ENCODE measurements at regions not wholly inside any gene's neighbourhood (a gene's known extent, or its start where the extent isn't known, plus 50 kb on each side); places are given as distances from the start of the nearest gene placed in this dataset.

GRCh38 chr2:215605214-215605613 lies 169.3 kb upstream of the FN1 start:
- no peaks in the 10 kb centered on the region for H3K4me1 ChIP-seq
- H3K27ac ChIP-seq = no peak overlapping the region
- no peaks in the 10 kb centered on the region for H3K9me3 ChIP-seq
- DNase-seq (ENCODE audit: low spot score in 2 of 2) = no peak
- intact Hi-C loops (cut with DNase I; ENCODE audit: low total_unique reads) = no loop called here
- TF ChIP-seq POLR2AphosphoS5 (IDR thresholded peaks at IDR 0.05) (no peak), CTCF (IDR thresholded peaks at IDR 0.05) (no peak), POLR2A (IDR thresholded peaks at IDR 0.05) (no peak)
- H3K27me3 ChIP-seq = no peaks in the 10 kb centered on the region
- no peak overlapping the region for H3K4me3 ChIP-seq
- H3K36me3 ChIP-seq = no peaks in the 10 kb centered on the region

- no peak for TF ChIP-seq POLR2A (IDR thresholded peaks at IDR 0.05)
- TF ChIP-seq CTCF (IDR thresholded peaks at IDR 0.05) = no peak
- no peak for TF ChIP-seq POLR2AphosphoS5 (IDR thresholded peaks at IDR 0.05)
- H3K4me1 ChIP-seq = no peaks in the 10 kb centered on the region
- H3K27ac ChIP-seq = no peak overlapping the region
- DNase-seq (ENCODE audit: low spot score in 2 of 2) = no peak
- H3K4me3 ChIP-seq = no peak overlapping the region
- no peaks in the 10 kb centered on the region for H3K36me3 ChIP-seq
- H3K9me3 ChIP-seq = no peaks in the 10 kb centered on the region
- H3K27me3 ChIP-seq = no peaks in the 10 kb centered on the region
- intact Hi-C loops (cut with DNase I; ENCODE audit: low total_unique reads) = no loop called here
Measured at GRCh38 chr2:215604606-215605005, 168.7 kb upstream of the FN1 start.

- Histone ChIP-seq H3K27ac (no peak overlapping the region), H3K4me3 (no peak overlapping the region), H3K36me3 (no peaks in the 10 kb centered on the region), H3K9me3 (no peaks in the 10 kb centered on the region), H3K27me3 (no peaks in the 10 kb centered on the region), H3K4me1 (no peaks in the 10 kb centered on the region)
- DNase-seq (ENCODE audit: low spot score in 2 of 2) = no peak
- intact Hi-C loops (cut with DNase I; ENCODE audit: low total_unique reads) = no loop called here
- no peak for TF ChIP-seq POLR2AphosphoS5 (IDR thresholded peaks at IDR 0.05)
- TF ChIP-seq POLR2A (IDR thresholded peaks at IDR 0.05) = no peak
- TF ChIP-seq CTCF (IDR thresholded peaks at IDR 0.05) = no peak
Measured at GRCh38 chr2:215603440-215603839, 167.6 kb upstream of the FN1 start.

- Histone ChIP-seq H3K27me3 (no peaks in the 10 kb centered on the region), H3K4me3 (no peak overlapping the region), H3K36me3 (no peaks in the 10 kb centered on the region), H3K9me3 (no peaks in the 10 kb centered on the region), H3K4me1 (no peaks in the 10 kb centered on the region), H3K27ac (no peak overlapping the region)
- no peak for TF ChIP-seq POLR2AphosphoS5 (IDR thresholded peaks at IDR 0.05)
- TF ChIP-seq CTCF (IDR thresholded peaks at IDR 0.05) = no peak
- TF ChIP-seq POLR2A (IDR thresholded peaks at IDR 0.05) = no peak
- no peak for DNase-seq (ENCODE audit: low spot score in 2 of 2)
- intact Hi-C loops (cut with DNase I; ENCODE audit: low total_unique reads) = no loop called here
Measured at GRCh38 chr2:215602997-215603396, 167.1 kb upstream of the FN1 start.

- Histone ChIP-seq H3K4me1 (no peaks in the 10 kb centered on the region), H3K27me3 (no peaks in the 10 kb centered on the region), H3K36me3 (no peaks in the 10 kb centered on the region), H3K9me3 (no peaks in the 10 kb centered on the region), H3K4me3 (no peak overlapping the region), H3K27ac (no peak overlapping the region)
- no peak for TF ChIP-seq CTCF (IDR thresholded peaks at IDR 0.05)
- no peak for TF ChIP-seq POLR2A (IDR thresholded peaks at IDR 0.05)
- TF ChIP-seq POLR2AphosphoS5 (IDR thresholded peaks at IDR 0.05) = no peak
- intact Hi-C loops (cut with DNase I; ENCODE audit: low total_unique reads) = no loop called here
- DNase-seq (ENCODE audit: low spot score in 2 of 2) = no peak
Measured at GRCh38 chr2:215601990-215602721, 166.3 kb upstream of the FN1 start.
